ENCODE measurements at regions not wholly inside any gene's neighbourhood (a gene's known extent, or its start where the extent isn't known, plus 50 kb on each side); places are given as distances from the start of the nearest gene placed in this dataset.
A peak's percentile ranks its signal among the peaks of the same experiment; 100 is the strongest.

DNA sequence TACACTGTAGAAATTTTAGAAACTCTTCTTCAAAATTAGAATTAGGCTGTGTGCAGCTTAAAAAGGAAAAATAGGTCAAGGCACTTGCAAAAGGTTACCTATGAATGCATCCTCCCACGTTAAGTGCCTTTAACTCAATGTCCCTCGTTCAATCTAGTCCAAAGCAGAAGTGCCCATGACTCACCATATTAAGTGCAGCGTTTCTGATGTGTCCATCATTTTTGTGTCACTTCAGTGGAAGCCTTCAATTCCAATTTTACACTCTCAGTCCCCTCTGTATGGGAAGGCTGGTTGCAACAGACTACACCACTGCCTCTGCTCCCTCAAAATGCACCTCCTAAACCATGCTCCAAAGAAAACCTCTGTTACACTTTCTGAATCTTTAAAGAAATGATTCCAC, 53.4 kb downstream of the FOXB1 start:
- Mint-ChIP-seq H3K36me3 (peaks cover 6 to 17% (median 6%) of the 10 kb centered on the region in 5 donors), H3K4me1 (no peaks in the 10 kb centered on the region), H3K27ac (no peak overlapping the region), H3K27me3 (peaks cover 8 to 51% (median 33%) of the 10 kb centered on the region in 5 donors), H3K4me3 (no peak overlapping the region), H3K9me3 (peaks cover 5 to 30% (median 15%) of the 10 kb centered on the region in 11 donors)
- H3K36me3 ChIP-seq (ENCODE audit: control insufficient read depth in 2 of 3, insufficient read depth in 3 of 3, low read length in 3 of 3) = no peaks in the 10 kb centered on the region
- no peak overlapping the region for H3K27ac ChIP-seq (ENCODE audit: low read depth, low read length)
- H3K9me3 ChIP-seq (ENCODE audit: control insufficient read depth in 2 of 3, low read length in 3 of 3) = peaks cover 0 to 12% (median 0%) of the 10 kb centered on the region in 3 experiments
- ChIA-PET POLR2A (no interaction called here), CTCF (no interaction called here)
- DNase-seq = no peak
- H3K4me3 ChIP-seq (ENCODE audit: low read length) = no peak overlapping the region
- ATAC-seq = no peak
- no peaks in the 10 kb centered on the region for H3K27me3 ChIP-seq (ENCODE audit: control insufficient read depth in 2 of 2, insufficient read depth in 2 of 2, low read length in 2 of 2)
- H3K4me1 ChIP-seq (ENCODE audit: control insufficient read depth in 2 of 2, insufficient read depth in 2 of 2, low read length in 2 of 2) = no peaks in the 10 kb centered on the region
- intact Hi-C loops (cut with micrococcal nuclease) = no loop called here

DNA sequence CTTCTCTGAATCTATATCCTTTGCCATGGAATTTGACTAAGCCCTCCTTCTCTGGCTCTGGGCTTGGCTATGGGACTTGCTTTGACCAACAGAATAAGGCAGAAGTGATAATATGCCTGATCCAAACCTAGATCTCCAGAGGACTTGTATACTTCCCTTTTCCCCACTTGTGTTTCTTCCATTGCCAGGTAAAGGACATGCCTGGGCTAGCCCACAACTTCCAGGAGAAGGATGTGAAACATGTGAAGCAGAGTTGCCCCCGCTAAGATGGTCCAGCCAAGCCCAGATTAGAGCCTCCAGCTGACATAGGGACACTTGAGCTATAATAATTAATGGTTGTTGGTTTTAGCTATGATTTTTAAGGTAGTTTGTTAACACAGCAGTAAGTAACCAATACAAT, 55.1 kb downstream of the FOXB1 start:
- ChIA-PET CTCF (no interaction called here), POLR2A (no interaction called here)
- Histone ChIP-seq H3K4me1 (ENCODE audit: control insufficient read depth in 2 of 2, insufficient read depth in 2 of 2, low read length in 2 of 2) (no peaks in the 10 kb centered on the region), H3K9me3 (ENCODE audit: control insufficient read depth in 2 of 3, low read length in 3 of 3) (peaks cover 0 to 16% (median 0%) of the 10 kb centered on the region in 3 experiments), H3K36me3 (ENCODE audit: control insufficient read depth in 2 of 3, insufficient read depth in 3 of 3, low read length in 3 of 3) (no peaks in the 10 kb centered on the region), H3K27me3 (ENCODE audit: control insufficient read depth in 2 of 2, insufficient read depth in 2 of 2, low read length in 2 of 2) (no peaks in the 10 kb centered on the region), H3K4me3 (ENCODE audit: low read length) (no peak overlapping the region), H3K27ac (ENCODE audit: low read depth, low read length) (no peak overlapping the region)
- Mint-ChIP-seq H3K27me3 (peaks cover 0 to 47% (median 35%) of the 10 kb centered on the region in 5 donors), H3K27ac (no peak overlapping the region), H3K36me3 (peaks cover 6 to 17% (median 6%) of the 10 kb centered on the region in 5 donors), H3K9me3 (peaks cover 5 to 37% (median 17%) of the 10 kb centered on the region in 11 donors), H3K4me1 (no peaks in the 10 kb centered on the region), H3K4me3 (no peak overlapping the region)
- DNase-seq (no peak), ATAC-seq (no peak)
- intact Hi-C loops (cut with micrococcal nuclease) = no loop called here

DNA sequence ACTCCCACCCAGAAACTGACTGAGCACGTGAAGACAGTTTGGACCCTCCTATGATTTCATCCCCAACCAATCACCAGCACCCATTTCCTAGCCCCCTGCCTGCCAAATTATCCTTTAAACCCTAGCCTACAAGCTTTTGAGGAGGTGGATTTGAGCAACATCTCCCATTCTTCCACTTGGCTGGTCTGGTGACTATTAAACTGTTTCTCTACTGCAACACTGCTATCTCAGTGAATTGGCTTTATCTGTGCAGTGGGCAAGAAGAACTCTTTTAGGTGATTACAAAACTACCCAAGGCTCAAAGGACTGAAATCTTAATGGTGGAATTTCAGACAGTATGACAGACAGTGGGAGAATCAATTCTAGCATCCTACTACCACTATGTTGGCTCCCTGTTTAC, 57.6 kb downstream of the FOXB1 start:
- H3K4me3 Mint-ChIP-seq = no peak overlapping the region
- H3K27me3 ChIP-seq (ENCODE audit: control insufficient read depth in 2 of 2, insufficient read depth in 2 of 2, low read length in 2 of 2) = no peaks in the 10 kb centered on the region
- H3K4me1 Mint-ChIP-seq = no peaks in the 10 kb centered on the region

DNA sequence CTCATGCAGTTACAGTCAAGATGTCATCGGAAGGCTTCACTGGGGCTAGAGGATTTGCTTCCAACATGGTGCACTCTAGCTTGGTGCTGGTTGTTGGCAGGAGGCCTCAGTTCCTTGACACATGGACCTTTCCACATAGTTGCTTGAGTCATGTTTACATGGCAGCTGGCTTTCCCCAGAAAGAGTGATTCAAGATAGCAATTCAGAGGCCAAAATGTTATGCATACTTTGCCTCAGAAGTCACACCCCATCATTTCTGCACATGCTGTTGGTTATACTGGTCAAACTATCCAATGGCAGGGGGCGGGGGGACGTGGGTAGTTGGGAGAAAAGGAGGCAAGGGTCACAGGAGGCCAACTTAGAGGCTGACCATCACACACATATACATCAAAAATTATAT, 58.7 kb downstream of the FOXB1 start:
- ATAC-seq (no peak), DNase-seq (no peak)
- Mint-ChIP-seq H3K9me3 (peaks cover 5 to 37% (median 17%) of the 10 kb centered on the region in 11 donors), H3K27ac (no peak overlapping the region), H3K4me1 (no peaks in the 10 kb centered on the region), H3K4me3 (no peak overlapping the region), H3K36me3 (peaks cover 6 to 17% (median 6%) of the 10 kb centered on the region in 5 donors), H3K27me3 (peaks cover 7 to 37% (median 30%) of the 10 kb centered on the region in 5 donors)
- H3K36me3 ChIP-seq (ENCODE audit: control insufficient read depth in 2 of 3, insufficient read depth in 3 of 3, low read length in 3 of 3) = no peaks in the 10 kb centered on the region
- ChIA-PET POLR2A (no interaction called here), CTCF (no interaction called here)
- intact Hi-C loops (cut with micrococcal nuclease) = no loop called here
- H3K27ac ChIP-seq (ENCODE audit: low read depth, low read length) = no peak overlapping the region
- H3K9me3 ChIP-seq (ENCODE audit: control insufficient read depth in 2 of 3, low read length in 3 of 3) = peaks cover 0 to 16% (median 0%) of the 10 kb centered on the region in 3 experiments
- H3K27me3 ChIP-seq (ENCODE audit: control insufficient read depth in 2 of 2, insufficient read depth in 2 of 2, low read length in 2 of 2) = no peaks in the 10 kb centered on the region
- no peaks in the 10 kb centered on the region for H3K4me1 ChIP-seq (ENCODE audit: control insufficient read depth in 2 of 2, insufficient read depth in 2 of 2, low read length in 2 of 2)
- H3K4me3 ChIP-seq (ENCODE audit: low read length) = no peak overlapping the region

More for the DNA sequence above, 57.6 kb downstream of the FOXB1 start:
- H3K9me3 ChIP-seq (ENCODE audit: control insufficient read depth in 2 of 3, low read length in 3 of 3) = peaks cover 0 to 16% (median 0%) of the 10 kb centered on the region in 3 experiments
- peak overlapping the region in 1 of 9 donors; percentile 68 for H3K27ac Mint-ChIP-seq
- ATAC-seq (no peak), DNase-seq (no peak)
- peaks cover 7 to 42% (median 39%) of the 10 kb centered on the region in 5 donors for H3K27me3 Mint-ChIP-seq
- H3K36me3 ChIP-seq (ENCODE audit: control insufficient read depth in 2 of 3, insufficient read depth in 3 of 3, low read length in 3 of 3) = no peaks in the 10 kb centered on the region
- ChIA-PET CTCF (no interaction called here), POLR2A (no interaction called here)
- H3K4me3 ChIP-seq (ENCODE audit: low read length) = no peak overlapping the region
- peaks cover 5 to 37% (median 17%) of the 10 kb centered on the region in 11 donors for H3K9me3 Mint-ChIP-seq
- intact Hi-C loops (cut with micrococcal nuclease) = no loop called here
- H3K27ac ChIP-seq (ENCODE audit: low read depth, low read length) = no peak overlapping the region
- no peaks in the 10 kb centered on the region for H3K4me1 ChIP-seq (ENCODE audit: control insufficient read depth in 2 of 2, insufficient read depth in 2 of 2, low read length in 2 of 2)
- H3K36me3 Mint-ChIP-seq = peaks cover 6 to 17% (median 6%) of the 10 kb centered on the region in 5 donors

DNA sequence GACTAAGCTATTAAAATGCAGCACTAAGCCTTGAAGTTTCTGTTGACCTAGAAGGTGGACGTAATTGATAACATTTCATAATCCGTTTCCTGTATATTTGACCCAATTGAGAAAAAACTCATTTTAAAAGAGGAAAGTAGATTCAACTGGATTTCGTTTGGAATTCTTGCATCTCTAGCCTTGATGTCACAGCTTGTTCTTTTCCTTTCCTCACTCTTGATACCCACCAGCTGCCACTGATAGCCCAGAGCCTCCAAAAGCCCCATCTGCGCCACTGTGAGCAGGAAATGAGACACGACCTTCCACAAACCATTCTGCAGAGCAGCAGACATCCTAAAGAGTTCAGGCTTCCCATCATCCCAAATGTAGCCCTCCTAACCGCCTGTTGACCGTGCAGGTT, 61.8 kb downstream of the FOXB1 start:
- ATAC-seq (no peak), DNase-seq (no peak)
- Mint-ChIP-seq H3K9me3 (peaks cover 4 to 23% (median 13%) of the 10 kb centered on the region in 11 donors), H3K27me3 (peaks cover 6 to 32% (median 18%) of the 10 kb centered on the region in 5 donors), H3K4me1 (no peaks in the 10 kb centered on the region), H3K4me3 (no peak overlapping the region), H3K36me3 (peaks cover 6 to 16% (median 6%) of the 10 kb centered on the region in 5 donors), H3K27ac (no peak overlapping the region)
- no peak overlapping the region for H3K4me3 ChIP-seq (ENCODE audit: low read length)
- no peaks in the 10 kb centered on the region for H3K36me3 ChIP-seq (ENCODE audit: control insufficient read depth in 2 of 3, insufficient read depth in 3 of 3, low read length in 3 of 3)
- ChIA-PET CTCF (no interaction called here), POLR2A (no interaction called here)
- no peaks in the 10 kb centered on the region for H3K27me3 ChIP-seq (ENCODE audit: control insufficient read depth in 2 of 2, insufficient read depth in 2 of 2, low read length in 2 of 2)
- H3K9me3 ChIP-seq (ENCODE audit: control insufficient read depth in 2 of 3, low read length in 3 of 3) = peaks cover 0 to 16% (median 0%) of the 10 kb centered on the region in 3 experiments
- H3K4me1 ChIP-seq (ENCODE audit: control insufficient read depth in 2 of 2, insufficient read depth in 2 of 2, low read length in 2 of 2) = no peaks in the 10 kb centered on the region
- no peak overlapping the region for H3K27ac ChIP-seq (ENCODE audit: low read depth, low read length)
- intact Hi-C loops (cut with micrococcal nuclease) = no loop called here

DNA sequence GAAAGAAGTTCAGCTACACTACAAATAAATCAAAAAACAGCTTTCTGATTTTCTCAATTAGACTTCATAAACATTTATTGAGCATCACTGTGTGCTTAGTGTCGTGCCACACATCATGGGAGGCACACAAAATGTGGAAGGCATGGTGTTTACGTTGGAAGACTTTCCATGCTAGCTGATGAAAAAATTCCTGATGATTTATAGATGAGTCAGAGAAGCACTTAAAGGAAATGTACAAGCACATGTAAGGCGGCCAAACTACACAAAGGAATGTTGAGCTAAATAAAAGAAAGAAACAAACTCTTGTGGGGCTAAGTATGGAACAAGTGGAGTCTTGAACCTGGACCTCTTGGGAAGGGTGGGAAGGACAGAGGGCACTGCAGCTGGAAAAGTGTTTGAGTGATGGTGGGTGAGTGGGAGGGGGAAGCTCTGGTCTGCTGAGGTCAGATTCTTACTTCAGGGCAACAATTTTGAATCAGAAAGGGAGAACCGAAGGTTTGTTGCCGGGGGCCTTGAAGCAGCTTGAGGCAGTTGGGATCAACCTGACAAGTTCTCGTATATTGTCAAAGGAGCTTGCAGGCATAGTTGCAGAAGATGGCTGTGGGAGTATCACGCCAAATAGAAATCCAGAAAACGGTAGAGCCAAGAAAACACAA, 66.9 kb downstream of the FOXB1 start:
- H3K4me1 Mint-ChIP-seq = peaks cover 3 to 24% (median 16%) of the 10 kb centered on the region in 7 donors
- peaks cover 0 to 5% (median 0%) of the 10 kb centered on the region in 11 donors for H3K9me3 Mint-ChIP-seq
- H3K27ac ChIP-seq (ENCODE audit: low read depth, low read length) = no peak overlapping the region
- DNase-seq (no peak), ATAC-seq (no peak)
- intact Hi-C loops (cut with micrococcal nuclease) = no loop called here
- H3K4me1 ChIP-seq (ENCODE audit: control insufficient read depth in 2 of 2, insufficient read depth in 2 of 2, low read length in 2 of 2) = peaks cover 4 to 8% of the 10 kb centered on the region in 2 donors
- H3K27me3 Mint-ChIP-seq = peaks cover 0 to 13% (median 4%) of the 10 kb centered on the region in 5 donors
- H3K4me3 ChIP-seq (ENCODE audit: low read length) = no peak overlapping the region
- no peaks in the 10 kb centered on the region for H3K27me3 ChIP-seq (ENCODE audit: control insufficient read depth in 2 of 2, insufficient read depth in 2 of 2, low read length in 2 of 2)
- no peaks in the 10 kb centered on the region for H3K9me3 ChIP-seq (ENCODE audit: control insufficient read depth in 2 of 3, low read length in 3 of 3)
- POLR2A ChIA-PET = no interaction called here
- H3K4me3 Mint-ChIP-seq = no peak overlapping the region
- H3K27ac Mint-ChIP-seq = no peak overlapping the region
- CTCF ChIA-PET = interaction anchor here (0.6 kb wide), 1 partner anchor 659 kb away, joined by 3 read pairs; no protein-coding TSS in a partner anchor
- no peaks in the 10 kb centered on the region for H3K36me3 ChIP-seq (ENCODE audit: control insufficient read depth in 2 of 3, insufficient read depth in 3 of 3, low read length in 3 of 3)
- no peaks in the 10 kb centered on the region for H3K36me3 Mint-ChIP-seq
